Left ventricle myocardium inferior (tissue), 1 donor: ENCODE measurements at regions not wholly inside any gene's neighbourhood (a gene's known extent, or its start where the extent isn't known, plus 50 kb on each side); places are given as distances from the start of the nearest gene placed in this dataset.

ENCODE experiments used
- DNase-seq: peaks from one replicate; pipeline ENCODE4 v3.0.0-alpha.2; 2020
- H3K27ac ChIP-seq: fragments of 200-600 bp; replicated peaks from 2 replicates; pipeline ENCODE4 v1.8.0; 2021
- H3K27me3 ChIP-seq: fragments of 200-600 bp; 2 replicates; pipeline ENCODE4 v1.8.0; 2021; ENCODE audit warnings: low read depth
- H3K36me3 ChIP-seq: fragments of 200-600 bp; 2 replicates; pipeline ENCODE4 v1.8.0; 2021
- H3K4me1 ChIP-seq: fragments of 200-600 bp; 2 replicates; pipeline ENCODE4 v1.8.0; 2021
- H3K4me3 ChIP-seq: fragments of 200-600 bp; 2 replicates; pipeline ENCODE4 v1.8.0; 2021; ENCODE audit warnings: mild to moderate bottlenecking, moderate library complexity
- H3K9me3 ChIP-seq: fragments of 200-600 bp; replicated peaks from 2 replicates; pipeline ENCODE4 v1.8.0; 2021
- CTCF ChIP-seq: fragments of 200-600 bp; IDR thresholded peaks from 2 replicates; pipeline ENCODE4 v1.8.0; 2021; ENCODE audit warnings: antibody characterized with exemption, mild to moderate bottlenecking, borderline replicate concordance
- intact Hi-C: fragments of 100-400 bp; cut with micrococcal nuclease; formaldehyde crosslinking; loops from one replicate; pipeline ENCODE4 v1.11.0; 2022
- donor health status: DM: no; HTN: yes; CAD: no; lungs with severe emphysema.

- intact Hi-C loops = no loop called here
- no peak for TF ChIP-seq CTCF
- Histone ChIP-seq H3K27ac (peak overlapping the region; percentile 63), H3K36me3 (no peaks in the 10 kb centered on the region), H3K9me3 (peaks cover 8% of the 10 kb centered on the region), H3K4me3 (no peak overlapping the region), H3K4me1 (peaks cover 57% of the 10 kb centered on the region), H3K27me3 (no peaks in the 10 kb centered on the region)
- DNase-seq = no peak
Observed at GRCh38 chr16:85534536-85535351, 78.4 kb upstream of the GSE1 start.

- Histone ChIP-seq H3K4me1 (peaks cover 50% of the 10 kb centered on the region), H3K27ac (peak overlapping the region; percentile 63), H3K9me3 (peaks cover 15% of the 10 kb centered on the region), H3K4me3 (peak overlapping the region; percentile 24), H3K36me3 (no peaks in the 10 kb centered on the region), H3K27me3 (no peaks in the 10 kb centered on the region)
- DNase-seq = no peak
- intact Hi-C loops = no loop called here
- no peak for TF ChIP-seq CTCF
Observed at GRCh38 chr16:85535352-85536072, 77.6 kb upstream of the GSE1 start.

- TF ChIP-seq CTCF = no peak
- Histone ChIP-seq H3K36me3 (no peaks in the 10 kb centered on the region), H3K27me3 (no peaks in the 10 kb centered on the region), H3K27ac (peak overlapping the region; percentile 63), H3K4me3 (peak overlapping the region; percentile 24), H3K9me3 (peaks cover 15% of the 10 kb centered on the region), H3K4me1 (peaks cover 44% of the 10 kb centered on the region)
- intact Hi-C loops = no loop called here
- no peak for DNase-seq
Observed at GRCh38 chr16:85536073-85536410, 77.1 kb upstream of the GSE1 start.

GRCh38 chr16:85536411-85537330 lies 76.5 kb upstream of the GSE1 start:
- no peak for TF ChIP-seq CTCF
- H3K9me3 ChIP-seq = peaks cover 15% of the 10 kb centered on the region
- intact Hi-C loops = no loop called here
- H3K4me1 ChIP-seq = peaks cover 39% of the 10 kb centered on the region
- DNase-seq = no peak
- no peaks in the 10 kb centered on the region for H3K36me3 ChIP-seq
- H3K27me3 ChIP-seq = no peaks in the 10 kb centered on the region
- peak overlapping the region; percentile 63 for H3K27ac ChIP-seq
- peak overlapping the region; percentile 24 for H3K4me3 ChIP-seq

- H3K4me3 ChIP-seq = no peak overlapping the region
- H3K9me3 ChIP-seq = peaks cover 15% of the 10 kb centered on the region
- no peak for TF ChIP-seq CTCF
- H3K27me3 ChIP-seq = no peaks in the 10 kb centered on the region
- no peak overlapping the region for H3K27ac ChIP-seq
- H3K36me3 ChIP-seq = no peaks in the 10 kb centered on the region
- intact Hi-C loops = no loop called here
- peaks cover 32% of the 10 kb centered on the region for H3K4me1 ChIP-seq
- DNase-seq = no peak
Observed at GRCh38 chr16:85537331-85537788, 75.8 kb upstream of the GSE1 start.
